SK-N-SH (cell line): ENCODE measurements at regions not wholly inside any gene's neighbourhood (a gene's known extent, or its start where the extent isn't known, plus 50 kb on each side); places are given as distances from the start of the nearest gene placed in this dataset.

Source experiments
- CTCF ChIA-PET: fragments of 300-600, 350-600 bp; formaldehyde crosslinking; extraction: SDS; loops from one replicate; lab custom pipeline; 2021; lab: Yijun Ruan, JAX
- POLR2A ChIA-PET: fragments of 350-600 bp; sonication (Branson Sonifier 250); formaldehyde crosslinking; extraction: SDS; loops from one replicate; lab custom pipeline; 2020; ENCODE audit warnings: antibody characterized with exemption, inconsistent platforms; lab: Yijun Ruan, JAX
- DNase-seq: peaks from one replicate; pipeline ENCODE4 v3.0.0; 2012
- H2AFZ ChIP-seq: fragments of 200-600 bp; sonication (generic); 2 replicates; pipeline ENCODE4 v1.8.1; 2016; ENCODE audit warnings: antibody characterized with exemption, mild to moderate bottlenecking, low read depth
- H3F3A ChIP-seq: fragments of 200-600 bp; sonication (generic); replicated peaks from 2 replicates; pipeline ENCODE3; 2016; ENCODE audit warnings: antibody characterized with exemption, mild to moderate bottlenecking; ENCODE audit not compliant: insufficient read depth
- H3K27ac ChIP-seq, 2 experiments: fragments of 200-500 bp in 1 of 2; fragments of 200-600 bp in 1 of 2; sonication (Bioruptor generic) in 1 of 2; sonication (generic), shearing (Covaris generic) in 1 of 2; 2 replicates each; pipeline versions ENCODE4 v1.5.1 to v1.6.1; 2014 to 2016; ENCODE audit warnings: low read depth in 2 of 2, inconsistent platforms in 1 of 2, low read length in 1 of 2, mild to moderate bottlenecking in 1 of 2, mixed read lengths in 1 of 2
- H3K27me3 ChIP-seq: fragments of 200-600 bp; sonication (generic), shearing (Covaris generic); 2 replicates; pipeline ENCODE4 v1.6.1; 2016; ENCODE audit warnings: mixed run types; ENCODE audit not compliant: insufficient read depth
- H3K36me3 ChIP-seq, 2 experiments: fragments of 200-500 bp in 1 of 2; fragments of 200-600 bp in 1 of 2; sonication (Bioruptor generic) in 1 of 2; sonication (generic) in 1 of 2; replicated peaks in 1 of 2; 2 replicates each; pipeline versions ENCODE3 to v1.5.1; 2014 to 2016; ENCODE audit warnings: low read length in 1 of 2, mild to moderate bottlenecking in 1 of 2; ENCODE audit not compliant: insufficient read depth in 2 of 2, control insufficient read depth in 1 of 2
- H3K4me1 ChIP-seq, 2 experiments: fragments of 200-500 bp in 1 of 2; fragments of 200-600 bp in 1 of 2; sonication (Bioruptor generic) in 1 of 2; sonication (generic), shearing (Covaris generic) in 1 of 2; 2 replicates each; pipeline versions ENCODE4 v1.5.1 to v1.6.1; 2014 to 2016; ENCODE audit warnings: low read depth in 1 of 2, low read length in 1 of 2, mixed run types in 1 of 2; ENCODE audit not compliant: insufficient read depth in 2 of 2, control insufficient read depth in 1 of 2
- H3K4me2 ChIP-seq: fragments of 200-600 bp; sonication (generic), shearing (Covaris generic); 2 replicates; pipeline ENCODE4 v1.6.1; 2017; ENCODE audit warnings: mixed run types
- H3K4me3 ChIP-seq, 2 experiments: fragments of 200-500 bp in 1 of 2; fragments of 200-600 bp in 1 of 2; sonication (Bioruptor generic) in 1 of 2; sonication (generic), shearing (Covaris generic) in 1 of 2; 2 replicates each; pipeline versions ENCODE4 v1.5.1 to v1.8.1; 2014 to 2016; ENCODE audit warnings: low read depth in 2 of 2, inconsistent platforms in 1 of 2, low read length in 1 of 2, mild to moderate bottlenecking in 1 of 2, mixed read lengths in 1 of 2, moderate library complexity in 1 of 2
- H3K79me2 ChIP-seq: fragments of 200-600 bp; sonication (generic); 2 replicates; pipeline ENCODE4 v1.8.1; 2017; ENCODE audit warnings: mild to moderate bottlenecking; ENCODE audit not compliant: insufficient read depth
- H3K9ac ChIP-seq: fragments of 200-600 bp; sonication (generic); 2 replicates; pipeline ENCODE4 v1.6.1; 2017; ENCODE audit warnings: mixed run types
- H3K9me2 ChIP-seq: fragments of 200-600 bp; sonication (generic); 2 replicates; pipeline ENCODE4 v1.6.1; 2017; ENCODE audit warnings: mixed run types
- H3K9me3 ChIP-seq: fragments of 200-600 bp; sonication (generic); 2 replicates; pipeline ENCODE4 v1.6.1; 2017; ENCODE audit warnings: mixed run types, mild to moderate bottlenecking, moderate library complexity
- H4K20me1 ChIP-seq: fragments of 200-600 bp; sonication (generic); 2 replicates; pipeline ENCODE4 v1.6.1; 2017; ENCODE audit warnings: mild to moderate bottlenecking, mixed run types; ENCODE audit not compliant: insufficient read depth
- FOXJ3 ChIP-seq: sonication (generic); formaldehyde crosslinking; IDR thresholded peaks from 2 replicates; pipeline ENCODE4 v1.5.1; 2020; ENCODE audit warnings: mild to moderate bottlenecking, missing genetic modification reagents
- FOXM1 ChIP-seq: IDR thresholded peaks from 2 replicates; pipeline ENCODE4 v1.4.0; 2012; ENCODE audit warnings: low read depth, mild to moderate bottlenecking
- GABPA ChIP-seq: IDR thresholded peaks from 2 replicates; pipeline ENCODE4 v1.4.0; 2012; ENCODE audit warnings: low read depth, mild to moderate bottlenecking
- GATA2 ChIP-seq: sonication (generic); formaldehyde crosslinking; IDR thresholded peaks from 2 replicates; pipeline ENCODE4 v1.5.0; 2020; ENCODE audit warnings: mild to moderate bottlenecking, missing genetic modification reagents
- MEF2A ChIP-seq: IDR thresholded peaks from 2 replicates; pipeline ENCODE4 v1.4.0; 2012; ENCODE audit warnings: low read depth, borderline replicate concordance
- MXI1 ChIP-seq: IDR thresholded peaks from 2 replicates; pipeline ENCODE4 v1.6.1; 2012; ENCODE audit warnings: mild to moderate bottlenecking, low read depth, low read length, improper control_type of control experiment
- NFIC ChIP-seq: IDR thresholded peaks from 2 replicates; pipeline ENCODE4 v1.4.0; 2012; ENCODE audit warnings: borderline replicate concordance
- POLR2AphosphoS5 ChIP-seq: IDR thresholded peaks from 2 replicates; pipeline ENCODE4 v1.6.1; 2012; ENCODE audit warnings: low read depth, low read length
- RAD21 ChIP-seq: IDR thresholded peaks from 2 replicates; pipeline ENCODE4 v1.6.1; 2012; ENCODE audit warnings: mild to moderate bottlenecking, low read length
- RCOR1 ChIP-seq: fragments of 150-350 bp; IDR thresholded peaks from 2 replicates; pipeline ENCODE4 v1.6.1; 2017; ENCODE audit warnings: antibody characterized with exemption, low read length
- RXRA ChIP-seq: IDR thresholded peaks from 2 replicates; pipeline ENCODE4 v1.4.0; 2012; ENCODE audit warnings: low read depth, mild to moderate bottlenecking, borderline replicate concordance
- SIN3A ChIP-seq: IDR thresholded peaks from 2 replicates; pipeline ENCODE4 v1.6.1; 2012; ENCODE audit warnings: low read depth, mild to moderate bottlenecking, low read length, moderate library complexity, borderline replicate concordance
- TCF12 ChIP-seq: IDR thresholded peaks from 2 replicates; pipeline ENCODE4 v1.4.0; 2012
- TEAD4 ChIP-seq: IDR thresholded peaks from 2 replicates; pipeline ENCODE4 v1.4.0; 2012; ENCODE audit warnings: mild to moderate bottlenecking, borderline replicate concordance; ENCODE audit not compliant: insufficient read depth
- YY1 ChIP-seq: IDR thresholded peaks from 2 replicates; pipeline ENCODE4 v1.4.0; 2012; ENCODE audit warnings: low read depth, mild to moderate bottlenecking
- WGBS: methylation state at CpG from one replicate; pipeline ENCODE4 v1.1.6; 2017; ENCODE audit warnings: low lambda C conversion rate; 5-methylcytosine and 5-hydroxymethylcytosine counted together
- TF ChIP-seq, protein P1 (sequence below): IDR thresholded peaks from 2 replicates; pipeline ENCODE4 v1.4.0; 2012; ENCODE audit warnings: low read depth, borderline replicate concordance
- TF ChIP-seq, protein P2 (sequence below): fragments of 150-350 bp; IDR thresholded peaks from 2 replicates; pipeline ENCODE4 v1.6.1; 2016; ENCODE audit warnings: mild to moderate bottlenecking, low read depth, low read length
- TF ChIP-seq, protein P3 (sequence below): fragments of 200-600 bp; sonication (generic); IDR thresholded peaks from 2 replicates; pipeline ENCODE4 v1.6.1; 2017; ENCODE audit warnings: antibody characterized with exemption, mild to moderate bottlenecking, moderate library complexity

DNA sequence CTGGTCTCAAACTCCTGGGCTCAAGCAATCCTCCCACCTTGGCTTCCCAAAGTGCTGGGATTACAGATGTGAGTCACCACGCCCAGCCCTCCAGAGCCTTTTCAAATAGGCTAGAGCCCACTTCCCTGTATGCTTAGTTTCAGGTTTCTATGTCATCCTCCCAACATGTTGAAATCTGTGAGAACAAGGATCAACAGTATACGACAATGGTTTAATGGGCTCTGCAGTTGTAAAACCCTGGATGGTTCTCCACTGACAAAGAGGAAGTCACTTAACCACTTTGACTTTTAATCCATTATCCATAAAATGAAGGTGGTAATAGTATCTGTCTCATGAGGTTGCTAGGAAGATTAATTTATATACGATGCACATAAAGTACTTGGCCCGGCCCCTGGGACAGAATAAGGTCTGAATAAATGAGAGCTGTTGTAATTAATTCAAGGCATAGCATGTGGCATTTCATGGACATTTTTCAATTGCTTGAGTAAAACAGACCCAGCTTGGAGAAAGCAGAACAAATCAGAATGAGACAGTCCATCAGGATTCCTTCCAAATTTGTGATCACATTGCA, 113.9 kb upstream of the ZNF648 start:
- Histone ChIP-seq H3K36me3 (no peaks in the 10 kb centered on the region), H3K4me1 (no peaks in the 10 kb centered on the region), H2AFZ (no peak overlapping the region), H3K27me3 (no peaks in the 10 kb centered on the region), H3K79me2 (no peaks in the 10 kb centered on the region), H3K9me3 (no peaks in the 10 kb centered on the region), H3K4me2 (no peak overlapping the region), H3K9me2 (no peaks in the 10 kb centered on the region), H4K20me1 (no peaks in the 10 kb centered on the region), H3K4me3 (no peak overlapping the region), H3K27ac (no peak overlapping the region), H3F3A (no peaks in the 10 kb centered on the region), H3K9ac (no peak overlapping the region)
- no peak for DNase-seq
- ChIA-PET POLR2A (no interaction called here), CTCF (interaction anchor here (0.5 to 0.6 kb wide), 2 partner anchors 90 to 1459 kb away, joined by 3 read pairs; no protein-coding TSS in a partner anchor)
- no peak for TF ChIP-seq RCOR1
- TF ChIP-seq FOXJ3 (CRISPR knock-in tag): no peak
- no peak for TF ChIP-seq YY1
- TF ChIP-seq GATA2 (CRISPR knock-in tag): no peak
- 27% methylated on average over 4 of the region's 4 CpGs for WGBS

DNA sequence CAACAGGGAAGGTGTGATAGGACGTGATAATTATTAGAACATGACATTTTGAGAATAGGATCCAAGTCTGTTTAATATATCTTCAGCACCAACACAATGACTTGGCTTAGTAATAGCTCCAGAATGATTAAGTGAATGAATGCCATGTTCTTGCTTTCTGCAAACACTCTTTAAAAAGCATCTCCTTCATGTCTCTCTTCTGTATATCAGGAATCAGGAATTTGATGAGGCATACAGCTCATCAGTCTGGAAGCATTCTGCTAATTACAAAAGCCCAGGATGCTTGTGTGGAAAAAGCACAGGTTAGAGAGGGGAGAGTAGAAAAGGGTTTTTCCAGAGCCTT, 113.0 kb upstream of the ZNF648 start:
- CTCF ChIA-PET: no interaction called here

DNA sequence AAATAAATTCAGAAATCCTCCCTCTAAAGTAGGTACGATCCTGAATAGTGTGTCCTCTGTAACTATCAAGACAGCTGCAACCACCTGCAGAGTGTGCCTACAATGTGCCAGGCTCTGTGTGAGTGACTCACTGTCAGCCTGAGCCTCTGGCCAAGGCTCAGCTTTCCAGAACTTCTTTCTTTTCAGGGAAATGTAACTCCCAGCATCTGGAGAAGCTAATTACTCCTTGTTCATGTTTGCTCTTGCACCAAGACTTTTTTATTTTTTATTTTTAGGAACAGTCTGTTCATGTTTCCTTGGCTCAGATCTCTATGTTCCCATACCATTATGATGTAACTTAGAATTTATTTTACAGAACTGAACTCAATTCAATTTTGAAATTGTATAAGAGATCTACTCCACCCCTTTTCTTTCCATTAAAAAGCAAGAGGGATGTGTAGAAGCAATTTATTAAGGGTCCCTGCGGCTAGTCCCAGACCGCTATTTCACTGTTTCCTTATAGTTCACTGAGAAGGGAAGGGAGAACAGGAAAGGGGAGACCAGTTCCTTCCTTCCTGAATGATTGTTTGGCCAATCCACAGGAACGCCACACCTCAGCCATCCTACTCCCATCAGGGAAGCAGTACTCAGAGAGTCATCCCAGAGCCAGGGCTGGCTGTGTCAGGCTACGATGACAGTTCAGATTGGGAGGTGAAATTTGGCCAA, 112.4 kb upstream of the ZNF648 start:
- CTCF ChIA-PET: no interaction called here
- Histone ChIP-seq H3K9me2 (no peaks in the 10 kb centered on the region), H3K4me2 (no peak overlapping the region), H3K9ac (no peak overlapping the region), H3K27me3 (no peaks in the 10 kb centered on the region), H3K27ac (no peak overlapping the region), H3K9me3 (no peaks in the 10 kb centered on the region), H3K36me3 (no peaks in the 10 kb centered on the region), H3K79me2 (no peaks in the 10 kb centered on the region), H3K4me1 (no peaks in the 10 kb centered on the region), H2AFZ (no peak overlapping the region), H3F3A (no peaks in the 10 kb centered on the region), H4K20me1 (no peaks in the 10 kb centered on the region), H3K4me3 (no peak overlapping the region)
- POLR2A ChIA-PET: no interaction called here
- DNase-seq: no peak
- 47% methylated on average over 5 of the region's 5 CpGs for WGBS
- TF ChIP-seq RAD21 (no peak), MXI1 (no peak), MEF2A (no peak), SIN3A (no peak), FOXM1 (no peak), FOXJ3 (CRISPR knock-in tag) (no peak), NFIC (no peak), RCOR1 (no peak), POLR2AphosphoS5 (no peak)
- TF ChIP-seq, protein P1, sequence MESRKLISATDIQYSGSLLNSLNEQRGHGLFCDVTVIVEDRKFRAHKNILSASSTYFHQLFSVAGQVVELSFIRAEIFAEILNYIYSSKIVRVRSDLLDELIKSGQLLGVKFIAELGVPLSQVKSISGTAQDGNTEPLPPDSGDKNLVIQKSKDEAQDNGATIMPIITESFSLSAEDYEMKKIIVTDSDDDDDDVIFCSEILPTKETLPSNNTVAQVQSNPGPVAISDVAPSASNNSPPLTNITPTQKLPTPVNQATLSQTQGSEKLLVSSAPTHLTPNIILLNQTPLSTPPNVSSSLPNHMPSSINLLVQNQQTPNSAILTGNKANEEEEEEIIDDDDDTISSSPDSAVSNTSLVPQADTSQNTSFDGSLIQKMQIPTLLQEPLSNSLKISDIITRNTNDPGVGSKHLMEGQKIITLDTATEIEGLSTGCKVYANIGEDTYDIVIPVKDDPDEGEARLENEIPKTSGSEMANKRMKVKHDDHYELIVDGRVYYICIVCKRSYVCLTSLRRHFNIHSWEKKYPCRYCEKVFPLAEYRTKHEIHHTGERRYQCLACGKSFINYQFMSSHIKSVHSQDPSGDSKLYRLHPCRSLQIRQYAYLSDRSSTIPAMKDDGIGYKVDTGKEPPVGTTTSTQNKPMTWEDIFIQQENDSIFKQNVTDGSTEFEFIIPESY: no peak
- TF ChIP-seq, protein P2, sequence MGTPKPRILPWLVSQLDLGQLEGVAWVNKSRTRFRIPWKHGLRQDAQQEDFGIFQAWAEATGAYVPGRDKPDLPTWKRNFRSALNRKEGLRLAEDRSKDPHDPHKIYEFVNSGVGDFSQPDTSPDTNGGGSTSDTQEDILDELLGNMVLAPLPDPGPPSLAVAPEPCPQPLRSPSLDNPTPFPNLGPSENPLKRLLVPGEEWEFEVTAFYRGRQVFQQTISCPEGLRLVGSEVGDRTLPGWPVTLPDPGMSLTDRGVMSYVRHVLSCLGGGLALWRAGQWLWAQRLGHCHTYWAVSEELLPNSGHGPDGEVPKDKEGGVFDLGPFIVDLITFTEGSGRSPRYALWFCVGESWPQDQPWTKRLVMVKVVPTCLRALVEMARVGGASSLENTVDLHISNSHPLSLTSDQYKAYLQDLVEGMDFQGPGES: no peak

More for the DNA sequence above, 113.0 kb upstream of the ZNF648 start:
- Histone ChIP-seq H3K9me3 (no peaks in the 10 kb centered on the region), H3K27me3 (no peaks in the 10 kb centered on the region), H4K20me1 (no peaks in the 10 kb centered on the region), H3K27ac (no peak overlapping the region), H3K36me3 (no peaks in the 10 kb centered on the region), H2AFZ (no peak overlapping the region), H3K4me1 (no peaks in the 10 kb centered on the region), H3K9me2 (no peaks in the 10 kb centered on the region), H3K9ac (no peak overlapping the region), H3F3A (no peaks in the 10 kb centered on the region), H3K79me2 (no peaks in the 10 kb centered on the region), H3K4me2 (no peak overlapping the region), H3K4me3 (no peak overlapping the region)
- POLR2A ChIA-PET: no interaction called here
- 0% methylated on average over 1 of the region's 1 CpG for WGBS
- TF ChIP-seq, protein P3, sequence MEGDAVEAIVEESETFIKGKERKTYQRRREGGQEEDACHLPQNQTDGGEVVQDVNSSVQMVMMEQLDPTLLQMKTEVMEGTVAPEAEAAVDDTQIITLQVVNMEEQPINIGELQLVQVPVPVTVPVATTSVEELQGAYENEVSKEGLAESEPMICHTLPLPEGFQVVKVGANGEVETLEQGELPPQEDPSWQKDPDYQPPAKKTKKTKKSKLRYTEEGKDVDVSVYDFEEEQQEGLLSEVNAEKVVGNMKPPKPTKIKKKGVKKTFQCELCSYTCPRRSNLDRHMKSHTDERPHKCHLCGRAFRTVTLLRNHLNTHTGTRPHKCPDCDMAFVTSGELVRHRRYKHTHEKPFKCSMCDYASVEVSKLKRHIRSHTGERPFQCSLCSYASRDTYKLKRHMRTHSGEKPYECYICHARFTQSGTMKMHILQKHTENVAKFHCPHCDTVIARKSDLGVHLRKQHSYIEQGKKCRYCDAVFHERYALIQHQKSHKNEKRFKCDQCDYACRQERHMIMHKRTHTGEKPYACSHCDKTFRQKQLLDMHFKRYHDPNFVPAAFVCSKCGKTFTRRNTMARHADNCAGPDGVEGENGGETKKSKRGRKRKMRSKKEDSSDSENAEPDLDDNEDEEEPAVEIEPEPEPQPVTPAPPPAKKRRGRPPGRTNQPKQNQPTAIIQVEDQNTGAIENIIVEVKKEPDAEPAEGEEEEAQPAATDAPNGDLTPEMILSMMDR: no peak
- no peak for TF ChIP-seq RXRA
- no peak for TF ChIP-seq TEAD4
- no peak for TF ChIP-seq POLR2AphosphoS5
- TF ChIP-seq GABPA: no peak
- TF ChIP-seq TCF12: no peak
- no peak for DNase-seq
